HG03103 (cell line): ENCODE measurements at regions not wholly inside any gene's neighbourhood (a gene's known extent, or its start where the extent isn't known, plus 50 kb on each side); places are given as distances from the start of the nearest gene placed in this dataset.

Source experiments
- ATAC-seq: cut with Tn5 transposase; IDR thresholded peaks from one replicate; pipeline ENCODE4 v1.9.1; 2021; ENCODE audit warnings: low read depth; ENCODE audit not compliant: unreplicated experiment

DNA sequence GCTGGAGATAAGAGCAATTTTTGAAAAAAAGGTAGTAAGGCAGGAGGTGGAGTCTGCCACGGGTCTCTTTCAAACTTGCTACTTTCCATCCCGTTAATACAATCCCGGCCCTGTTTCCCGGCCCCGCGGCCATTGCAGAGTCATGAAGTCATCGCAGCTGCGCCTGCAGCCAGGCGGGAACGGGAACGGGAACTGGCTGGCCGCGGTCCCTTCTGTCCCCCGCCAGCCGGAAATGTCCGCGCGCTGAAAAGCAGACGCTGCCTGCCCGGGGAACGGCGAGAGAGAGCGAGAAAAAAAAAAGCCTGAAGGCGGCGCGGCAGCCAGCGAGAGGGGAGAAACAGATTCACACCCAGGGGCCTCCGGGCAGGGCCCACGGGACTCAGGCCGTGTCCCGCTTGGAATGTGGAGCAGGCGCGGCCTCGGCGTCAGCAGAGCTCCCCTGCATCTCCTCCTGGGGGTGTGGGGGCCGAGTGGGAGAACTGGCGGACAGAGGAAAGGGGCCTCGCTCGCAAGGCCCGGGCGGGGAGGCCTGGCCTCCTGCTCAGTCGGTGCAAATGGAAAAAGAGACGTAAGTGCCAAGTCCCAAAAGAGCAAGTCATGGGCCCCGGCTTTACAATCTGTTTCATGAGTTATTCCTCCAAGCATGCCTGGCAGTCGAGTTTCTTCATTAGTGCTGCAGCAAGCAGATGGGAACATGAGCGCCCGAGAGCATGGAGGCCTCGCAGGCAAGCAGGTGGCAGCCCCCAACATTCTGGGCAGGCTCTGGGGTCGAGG is 201.2 kb upstream of the GAS1 start:
- no peak for ATAC-seq

GRCh38 chr9:87149799-87150198 is 202.5 kb upstream of the GAS1 start:
- no peak for ATAC-seq

DNA sequence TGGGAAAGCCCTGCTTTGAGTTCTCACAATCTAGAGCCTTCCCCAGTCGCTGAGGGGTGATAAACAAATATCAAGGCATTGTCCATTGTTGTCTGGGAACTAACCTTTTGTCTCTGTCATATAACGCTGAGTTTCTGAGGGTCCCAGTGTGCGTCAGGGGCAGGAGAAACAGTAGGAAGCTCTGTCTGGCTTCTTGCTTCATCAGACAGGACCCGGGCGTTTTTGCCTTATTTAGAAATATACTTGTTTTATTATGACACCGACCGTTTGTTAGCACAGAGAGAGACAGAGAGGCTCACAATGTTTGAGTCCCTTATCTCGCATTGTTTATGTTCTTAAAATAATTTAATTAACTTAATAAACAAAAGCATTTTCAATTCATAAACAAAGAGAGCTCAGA is 204.9 kb upstream of the GAS1 start:
- no peak for ATAC-seq

- ATAC-seq, result no peak
Measured at GRCh38 chr9:87156247-87156646, 208.9 kb upstream of the GAS1 start.

GRCh38 chr9:87157366-87158031 is 210.2 kb upstream of the GAS1 start:
- ATAC-seq, result no peak

- ATAC-seq, result no peak
Measured at GRCh38 chr9:87158765-87159164, 211.5 kb upstream of the GAS1 start.

DNA sequence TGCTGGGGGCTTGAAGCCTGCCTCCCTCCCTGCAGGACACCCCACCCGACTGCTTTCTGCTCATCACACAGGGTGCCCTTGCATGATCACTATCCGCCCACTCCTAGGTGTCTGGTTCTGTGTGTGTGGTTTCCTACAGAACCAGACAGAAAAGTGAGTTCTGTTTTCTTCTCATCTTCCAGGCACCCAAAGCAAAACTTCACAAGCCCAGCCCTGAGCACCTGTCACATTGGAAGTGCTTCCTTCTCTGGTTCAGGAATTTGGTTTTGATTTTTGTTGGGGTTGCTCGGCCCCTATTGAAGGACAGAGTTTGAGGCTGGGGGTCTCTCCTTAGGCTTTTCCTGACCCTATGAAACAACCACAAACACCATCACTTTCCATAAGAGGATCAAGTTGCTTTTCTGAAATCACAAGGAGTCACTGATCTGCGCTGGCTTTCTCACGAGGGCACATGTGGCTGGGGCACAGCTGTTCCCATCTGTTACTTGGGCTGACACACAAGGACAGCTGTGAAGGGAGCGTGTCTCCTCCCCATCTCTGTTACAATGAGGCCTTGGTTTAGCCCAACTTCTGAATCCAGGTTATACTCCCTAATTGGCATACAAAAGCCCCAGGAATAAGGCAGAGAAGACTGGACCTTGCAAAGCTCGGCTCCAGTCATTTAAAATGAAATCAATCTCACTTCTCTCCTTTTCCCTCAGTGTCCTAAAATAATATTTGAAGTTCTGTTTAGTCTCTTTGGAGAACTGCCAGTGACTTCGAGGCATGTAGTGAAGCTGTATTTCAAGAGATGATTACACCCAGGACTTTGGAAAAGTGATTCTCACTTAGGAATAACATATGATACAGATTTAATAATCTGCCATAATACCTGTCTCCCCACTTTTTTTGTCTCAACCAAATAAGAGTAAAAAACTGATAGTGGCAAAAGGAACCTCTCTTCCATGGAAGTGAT is 213.1 kb upstream of the GAS1 start:
- no peak for ATAC-seq

- no peak for ATAC-seq
Measured at GRCh38 chr9:87167161-87167560, 219.9 kb upstream of the GAS1 start.

- no peak for ATAC-seq
Measured at GRCh38 chr9:87167582-87167981, 220.3 kb upstream of the GAS1 start.

GRCh38 chr9:87178302-87178701 is 231.0 kb upstream of the GAS1 start:
- no peak for ATAC-seq

GRCh38 chr9:87179553-87180340 is 232.4 kb upstream of the GAS1 start:
- ATAC-seq, result no peak

- ATAC-seq, result no peak
Measured at GRCh38 chr9:87180361-87180760, 233.1 kb upstream of the GAS1 start.

DNA sequence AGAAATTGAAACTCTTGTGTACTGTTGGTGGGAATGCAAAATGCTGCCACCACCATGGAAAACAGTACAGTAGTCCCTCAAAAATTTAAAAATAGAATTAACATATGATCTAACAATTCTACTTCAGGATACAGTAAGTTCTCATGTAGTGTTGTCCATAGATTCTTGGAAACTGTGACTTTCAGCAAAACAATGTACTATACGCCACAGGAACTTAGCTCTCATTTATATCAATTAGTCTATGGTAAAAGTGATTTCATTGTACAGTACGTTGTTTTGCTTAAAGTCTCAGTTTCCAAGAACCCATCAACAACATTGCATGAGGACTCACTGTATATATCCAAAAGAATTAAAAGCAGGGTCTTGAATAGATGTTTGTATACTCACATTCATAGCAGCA is 233.5 kb upstream of the GAS1 start:
- no peak for ATAC-seq

DNA sequence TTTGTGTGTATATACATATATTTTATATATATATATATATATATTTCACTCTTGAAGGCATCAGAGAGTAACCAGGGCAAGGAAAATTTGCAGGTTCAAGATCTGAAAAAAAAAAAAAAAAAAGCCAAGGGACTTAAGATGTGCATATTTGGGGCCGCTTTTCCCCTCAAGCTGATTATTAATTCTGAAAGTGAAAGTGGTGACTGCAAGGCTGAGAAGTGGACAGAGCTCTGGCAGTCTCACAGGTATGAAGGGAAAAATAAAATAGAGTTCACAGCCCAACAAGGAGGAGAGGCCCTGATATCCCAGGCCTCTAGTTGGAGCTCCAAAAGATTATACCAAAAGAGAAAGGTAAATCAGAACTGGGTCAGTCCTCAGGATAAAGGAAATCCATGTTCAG is 234.4 kb upstream of the GAS1 start:
- peak; percentile 58 for ATAC-seq

DNA sequence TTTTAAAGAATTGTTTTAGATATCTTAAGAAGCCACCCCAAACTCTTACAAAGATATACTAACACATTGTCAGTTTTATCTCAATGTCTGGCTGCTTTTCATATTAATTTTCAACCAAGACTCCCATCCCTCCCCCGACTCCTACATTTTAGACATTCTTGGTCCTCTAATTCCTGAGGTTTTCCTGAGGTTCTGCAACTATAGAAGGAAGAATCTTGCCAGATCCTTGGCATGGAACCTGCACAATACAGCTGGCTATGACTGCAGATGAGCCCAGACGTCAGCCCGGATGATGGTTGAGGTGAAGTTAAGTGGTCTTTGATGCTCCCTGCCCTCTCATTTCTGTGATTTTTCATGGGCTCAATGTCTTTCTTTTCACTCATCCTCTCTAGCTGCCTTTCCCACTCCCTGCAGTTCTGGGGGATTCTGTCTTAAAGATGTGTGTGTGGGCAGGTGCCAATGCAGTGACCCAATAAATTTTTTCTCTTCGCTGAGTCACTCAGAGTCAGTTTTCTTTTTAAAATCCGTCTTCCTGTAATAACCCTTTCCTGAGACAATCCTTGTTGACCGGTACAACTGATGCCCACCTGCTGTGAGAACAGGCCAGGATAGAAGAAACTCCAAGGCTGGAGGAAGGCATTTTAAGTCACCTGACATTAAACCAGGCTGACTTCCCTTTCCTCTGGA is 237.8 kb upstream of the GAS1 start:
- ATAC-seq, result no peak

GRCh38 chr9:87187656-87188055 is 240.3 kb upstream of the GAS1 start:
- no peak for ATAC-seq

DNA sequence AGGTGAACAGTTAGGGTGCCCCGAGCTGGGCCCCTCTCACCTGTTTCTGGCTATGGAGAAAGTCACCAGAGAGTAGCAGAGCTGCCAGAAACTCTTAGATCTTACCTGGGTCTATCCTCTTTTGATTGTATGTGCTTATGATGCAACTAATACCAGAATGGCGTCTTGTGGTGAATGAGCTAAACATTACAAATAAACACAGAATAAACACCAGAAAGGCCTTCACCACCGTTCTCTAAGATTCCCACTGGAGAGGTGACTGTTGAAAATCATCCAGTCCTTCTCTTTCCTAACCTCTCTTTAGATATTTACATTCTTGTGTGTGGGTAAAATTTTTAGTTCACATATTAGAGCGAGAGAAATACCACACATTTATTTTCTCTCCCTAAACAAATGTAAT is 241.7 kb upstream of the GAS1 start:
- no peak for ATAC-seq

DNA sequence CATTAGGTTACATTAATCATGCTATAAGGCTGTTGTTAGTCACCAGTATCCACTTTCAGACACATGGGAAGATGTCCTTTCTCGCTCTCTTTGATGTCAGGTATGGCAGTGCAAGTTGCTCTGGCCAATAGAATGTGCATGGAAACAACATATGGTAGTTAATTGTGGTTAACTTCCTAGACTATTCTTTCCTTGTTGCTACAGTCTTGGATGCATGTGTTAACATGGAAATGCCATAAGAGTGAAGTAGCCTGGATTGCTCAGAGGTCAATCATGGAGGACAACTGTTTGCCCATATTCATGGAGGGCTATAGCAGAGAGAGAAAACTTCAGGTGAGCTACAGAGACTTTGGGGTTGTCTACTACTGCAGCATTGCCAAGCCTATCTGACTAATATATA is 245.8 kb upstream of the GAS1 start:
- no peak for ATAC-seq

DNA sequence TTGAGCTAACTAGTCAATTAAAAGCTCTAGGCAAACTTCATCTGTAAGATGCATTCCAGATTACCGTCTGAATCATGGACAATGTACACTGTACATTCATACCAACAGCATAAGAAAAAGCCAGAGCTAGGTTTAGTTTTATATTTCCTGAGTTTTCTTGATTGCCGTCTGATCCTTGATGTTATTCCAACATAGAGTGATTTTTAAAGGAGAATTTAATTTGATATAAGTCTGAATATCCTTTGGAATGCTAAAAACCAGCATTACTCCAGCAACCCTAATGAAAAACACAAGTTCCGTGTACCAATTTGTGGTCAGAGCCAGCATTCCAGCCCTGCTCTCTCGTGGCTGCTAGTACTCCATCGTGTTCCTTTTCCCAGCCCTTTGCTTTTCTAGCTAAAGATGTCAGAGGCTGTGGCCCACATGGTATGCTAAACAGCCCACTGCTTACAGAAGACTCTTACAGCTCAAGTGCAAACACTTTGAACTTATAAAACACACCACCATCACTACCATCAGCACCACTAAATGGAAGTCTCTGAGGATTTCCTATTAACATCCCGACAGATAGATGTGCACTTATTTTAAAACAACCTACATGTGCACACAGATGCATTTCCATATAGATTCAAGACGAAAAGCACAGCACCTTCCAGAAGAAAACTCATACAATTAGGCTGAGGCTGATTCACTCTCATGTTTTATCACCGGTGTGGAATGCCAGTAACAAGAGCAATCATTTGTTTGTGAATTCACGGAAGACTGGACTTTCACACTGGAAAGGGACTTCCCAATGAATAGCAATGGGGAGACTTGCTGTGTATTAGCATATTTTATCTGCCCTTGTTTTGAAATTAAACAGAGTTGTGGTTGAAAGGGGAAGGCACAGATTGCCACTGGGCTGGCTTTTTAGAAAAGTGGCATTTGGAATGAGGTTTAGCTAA is 246.9 kb upstream of the GAS1 start:
- ATAC-seq, result no peak
